ENCODE measurements at regions not wholly inside any gene's neighbourhood (a gene's known extent, or its start where the extent isn't known, plus 50 kb on each side); places are given as distances from the start of the nearest gene placed in this dataset.
"Not testable (repeated sequence)": the region's sequence is repeated elsewhere in the genome, so short reads cannot be mapped to it uniquely, and the experiment has no call there.

DNA sequence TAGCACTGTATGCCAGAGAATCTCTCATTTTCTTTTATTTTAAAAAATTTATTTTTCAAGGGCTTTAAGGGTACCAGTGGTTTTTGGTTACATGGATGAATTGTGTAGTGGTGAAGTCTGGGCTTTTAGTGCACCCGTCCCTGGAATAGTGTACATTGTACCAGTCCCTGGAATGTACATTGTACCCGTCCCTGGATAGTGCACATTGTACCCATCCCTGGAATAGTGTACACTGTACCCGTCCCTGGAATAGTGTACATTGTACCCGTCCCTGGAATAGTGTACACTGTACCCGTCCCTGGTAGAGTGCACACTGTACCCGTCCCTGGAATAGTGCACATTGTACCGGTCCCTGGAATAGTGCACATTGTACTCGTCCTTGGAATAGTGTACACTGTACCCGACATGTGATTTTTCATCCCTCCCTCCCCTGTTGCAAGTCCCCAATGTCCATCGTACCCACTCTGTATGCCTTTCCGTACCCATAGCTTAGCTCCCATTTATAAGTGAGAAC lies 56.1 kb upstream of the HELT start:
- no peak for FAIRE-seq

DNA sequence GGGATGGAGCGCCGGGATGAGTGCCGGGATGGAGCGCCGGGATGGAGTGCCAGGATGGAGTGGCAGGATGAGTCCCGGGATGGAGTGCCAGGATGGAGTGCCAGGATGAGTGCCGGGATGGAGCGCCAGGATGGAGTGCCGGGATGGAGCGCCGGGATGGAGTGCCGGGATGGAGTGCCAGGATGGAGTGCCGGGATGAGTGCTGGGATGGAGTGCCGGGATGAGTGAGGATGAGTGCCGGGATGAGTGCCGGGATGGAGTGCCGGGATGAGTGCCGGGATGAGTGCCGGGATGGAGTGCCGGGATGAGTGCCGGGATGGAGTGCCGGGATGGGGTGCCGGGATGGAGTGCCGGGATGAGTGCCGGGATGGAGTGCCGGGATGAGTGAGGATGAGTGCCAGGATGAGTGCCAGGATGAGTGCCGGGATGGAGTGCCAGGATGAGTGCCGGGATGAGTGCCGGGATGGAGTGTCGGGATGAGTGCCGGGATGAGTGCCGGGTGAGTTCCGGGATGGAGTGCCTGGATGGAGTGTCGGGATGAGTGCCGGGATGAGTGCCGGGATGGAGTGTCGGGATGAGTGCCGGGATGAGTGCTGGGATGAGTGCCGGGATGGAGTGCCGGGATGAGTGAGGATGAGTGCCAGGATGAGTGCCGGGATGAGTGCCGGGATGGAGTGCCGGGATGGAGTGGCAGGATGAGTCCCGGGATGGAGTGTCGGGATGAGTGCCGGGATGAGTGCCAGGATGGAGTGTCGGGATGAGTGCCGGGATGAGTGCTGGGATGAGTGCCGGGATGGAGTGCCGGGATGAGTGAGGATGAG lies 52.9 kb upstream of the HELT start:
- FAIRE-seq; DNase-seq (ENCODE audit: extremely low spot score, insufficient read length, low read depth): not testable (repeated sequence)

More for the DNA sequence above, 56.1 kb upstream of the HELT start:
- DNase-seq (ENCODE audit: extremely low spot score, insufficient read length, low read depth): no peak

DNA sequence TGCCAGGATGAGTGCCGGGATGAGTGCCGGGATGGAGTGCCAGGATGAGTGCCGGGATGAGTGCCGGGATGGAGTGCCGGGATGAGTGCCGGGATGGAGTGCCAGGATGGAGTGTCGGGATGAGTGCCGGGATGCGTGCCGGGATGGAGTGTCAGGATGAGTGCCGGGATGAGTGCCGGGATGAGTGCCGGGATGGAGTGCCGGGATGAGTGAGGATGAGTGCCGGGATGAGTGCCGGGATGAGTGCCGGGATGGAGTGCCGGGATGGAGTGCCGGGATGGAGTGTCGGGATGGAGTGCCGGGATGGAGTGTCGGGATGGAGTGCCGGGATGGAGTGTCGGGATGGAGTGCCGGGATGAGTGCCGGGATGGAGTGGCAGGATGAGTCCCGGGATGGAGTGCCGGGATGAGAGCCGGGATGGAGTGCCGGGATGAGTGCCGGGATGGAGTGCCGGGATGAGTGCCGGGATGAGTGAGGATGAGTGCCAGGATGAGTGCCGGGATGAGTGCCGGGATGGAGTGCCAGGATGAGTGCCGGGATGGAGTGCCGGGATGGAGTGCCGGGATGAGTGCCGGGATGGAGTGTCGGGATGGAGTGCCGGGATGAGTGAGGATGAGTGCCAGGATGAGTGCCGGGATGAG lies 52.1 kb upstream of the HELT start:
- not testable (repeated sequence) for DNase-seq (ENCODE audit: extremely low spot score, insufficient read length, low read depth); FAIRE-seq

DNA sequence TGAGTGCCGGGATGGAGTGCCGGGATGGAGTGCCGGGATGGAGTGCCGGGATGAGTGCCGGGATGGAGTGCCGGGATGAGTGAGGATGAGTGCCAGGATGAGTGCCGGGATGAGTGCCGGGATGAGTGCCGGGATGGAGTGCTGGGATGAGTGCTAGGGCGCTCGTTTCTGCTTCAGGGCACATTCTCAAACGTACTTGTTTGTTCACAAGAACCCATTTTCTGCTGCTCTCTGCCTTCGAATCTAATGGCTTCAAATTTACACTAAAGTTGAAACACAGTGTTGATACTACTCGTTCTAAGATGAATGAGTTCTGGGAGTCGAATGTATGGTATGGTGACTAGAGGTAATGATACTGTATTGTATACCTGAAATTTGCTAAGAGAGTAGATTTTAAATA lies 50.6 kb upstream of the HELT start:
- FAIRE-seq; DNase-seq (ENCODE audit: extremely low spot score, insufficient read length, low read depth): not testable (repeated sequence)

DNA sequence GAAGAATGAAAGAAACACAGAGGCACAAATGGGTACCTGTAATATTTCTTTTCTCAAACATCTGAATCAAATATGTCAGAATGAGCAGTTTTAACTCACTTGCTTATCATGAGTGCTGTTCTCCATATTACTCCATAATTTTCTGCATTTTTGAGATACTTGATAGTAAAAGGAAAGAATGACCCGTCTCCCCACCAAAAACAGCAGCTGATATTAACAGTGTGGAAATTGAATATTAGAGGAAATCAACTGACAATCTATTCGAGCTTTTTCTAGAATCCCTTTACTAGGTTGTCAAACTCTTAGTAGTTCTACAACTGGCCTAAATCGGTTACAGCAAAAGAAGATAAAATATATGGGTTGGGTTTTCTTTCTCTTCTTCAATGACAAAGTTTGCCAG lies 49.9 kb upstream of the HELT start:
- DNase-seq (ENCODE audit: extremely low spot score, insufficient read length, low read depth) (no peak), FAIRE-seq (no peak)

Measured in GM18507 (cell line).